Pancreas (tissue), 10 donors: ENCODE measurements at regions not wholly inside any gene's neighbourhood (a gene's known extent, or its start where the extent isn't known, plus 50 kb on each side); places are given as distances from the start of the nearest gene placed in this dataset.
A peak's percentile ranks its signal among the peaks of the same experiment; 100 is the strongest.

ENCODE experiments used
- ATAC-seq, 4 donors: fragments of 200-7000 bp; cut with Tn5 transposase; one replicate each; pipeline versions ENCODE4 v1.8.0 to v1.9.1; 2020; ENCODE audit warnings: mild to moderate bottlenecking in 4 of 4, moderate library complexity in 4 of 4
- DNase-seq, 6 donors: peaks; one replicate each; pipeline ENCODE4 v3.0.0-alpha.2; 2020
- FAIRE-seq: peaks from 2 replicates; lab custom pipeline; 2012; peaks lifted over from hg19 to GRCh38; lab: Jason Lieb, UNC
- H3K27ac ChIP-seq, 4 donors: fragments of 200-600 bp; sonication (generic); 1 replicate in 3 of 4; 2 replicates in 1 of 4; pipeline versions ENCODE4 v1.5.0 to v1.8.0; 2020
- H3K27me3 ChIP-seq, 4 donors: fragments of 200-600 bp; one replicate each; pipeline ENCODE4 v1.8.0; 2021
- H3K36me3 ChIP-seq, 3 donors: fragments of 200-600 bp; sonication (generic) in 1 of 3; one replicate each; pipeline versions ENCODE4 v1.5.0 to v1.8.0; 2020 to 2021
- H3K4me1 ChIP-seq, 3 donors: fragments of 200-600 bp; one replicate each; pipeline ENCODE4 v1.8.0; 2021
- H3K4me3 ChIP-seq, 4 donors: fragments of 200-600 bp; sonication (generic) in 2 of 4; one replicate each; pipeline versions ENCODE4 v1.5.0 to v1.8.0; 2020 to 2021
- H3K9me3 ChIP-seq, 4 donors: fragments of 200-600 bp; one replicate each; pipeline ENCODE4 v1.8.0; 2021
- CTCF ChIP-seq, 4 donors: fragments of 200-600 bp; sonication (generic) in 3 of 4; IDR thresholded peaks; one replicate each; pipeline versions ENCODE4 v1.5.0 to v1.8.0; 2021; ENCODE audit warnings: antibody characterized with exemption in 4 of 4
- WGBS, 2 donors: extraction: QIAGEN DNeasy Blood & Tissue Kit; methylation state at CpG; one replicate each; pipeline ENCODE4 v1.1.7; 2013; 5-methylcytosine and 5-hydroxymethylcytosine counted together
- intact Hi-C, 3 donors: fragments of 100-400 bp; cut with DNase I; formaldehyde crosslinking; loops; one replicate each; pipeline versions ENCODE4 v1.11.1 to v1.14.2; 2022
- donor health status: healthy with polysubstance abuse.
- donor health status: DM: no; HTN: no; CAD: no; lungs with moderate emphysema.
- donor health status: DM: no; HTN: no; CAD: no.
- donor health status: control.
- donor health status: control.
- donor health status: Bipolar disorder and iron deficiency.
- donor health status: DM: yes; HTN: yes; CAD: no.
- donor health status: DM: no; HTN: no; CAD: no.
- donor health status: DM: no; HTN: no; CAD: no.
- donor health status: DM: yes; HTN: yes; CAD: no.

GRCh38 chr6:139765825-139766285 lies 391.4 kb upstream of the CITED2 start:
- Histone ChIP-seq H3K27ac (no peak overlapping the region), H3K4me1 (peaks cover 0 to 14% (median 10%) of the 10 kb centered on the region in 3 donors), H3K27me3 (no peaks in the 10 kb centered on the region), H3K36me3 (no peaks in the 10 kb centered on the region), H3K9me3 (no peaks in the 10 kb centered on the region), H3K4me3 (no peak overlapping the region)
- ATAC-seq (peak; percentile 79 to 92 (median 86)), FAIRE-seq (no peak), DNase-seq (no peak)
- no peak for TF ChIP-seq CTCF (IDR thresholded peaks at IDR 0.05)
- intact Hi-C loops = no loop called here
- 10 to 19% methylated on average over 2 of the region's 2 CpGs for WGBS, 2 donors

- ATAC-seq = peak in 3 of 4 donors; percentile 65 to 83 (median 79)
- WGBS, 2 donors = 77 to 89% methylated on average over 2 of the region's 2 CpGs
- no peaks in the 10 kb centered on the region for H3K27me3 ChIP-seq
- H3K36me3 ChIP-seq = no peaks in the 10 kb centered on the region
- no peak overlapping the region for H3K4me3 ChIP-seq
- H3K27ac ChIP-seq = peak overlapping the region in 2 of 4 donors; percentile 34 to 35
- DNase-seq = no peak
- H3K4me1 ChIP-seq = peaks cover 0 to 14% (median 10%) of the 10 kb centered on the region in 3 donors
- H3K9me3 ChIP-seq = no peaks in the 10 kb centered on the region
- FAIRE-seq = peak; percentile 66
- no peak for TF ChIP-seq CTCF (IDR thresholded peaks at IDR 0.05)
- intact Hi-C loops = no loop called here
Measured at GRCh38 chr6:139764498-139764986, 390.1 kb upstream of the CITED2 start.

GRCh38 chr6:139763468-139764210 lies 389.2 kb upstream of the CITED2 start:
- no peaks in the 10 kb centered on the region for H3K27me3 ChIP-seq
- intact Hi-C loops = no loop called here
- FAIRE-seq (no peak), ATAC-seq (no peak), DNase-seq (no peak)
- H3K4me3 ChIP-seq = no peak overlapping the region
- WGBS, 2 donors = 77 to 84% methylated on average over 4 of the region's 4 CpGs
- H3K36me3 ChIP-seq = no peaks in the 10 kb centered on the region
- H3K9me3 ChIP-seq = no peaks in the 10 kb centered on the region
- no peak for TF ChIP-seq CTCF (IDR thresholded peaks at IDR 0.05)
- peak overlapping the region in 1 of 4 donors; percentile 35 for H3K27ac ChIP-seq
- H3K4me1 ChIP-seq = peaks cover 0 to 14% (median 10%) of the 10 kb centered on the region in 3 donors

GRCh38 chr6:139762587-139763031 lies 388.2 kb upstream of the CITED2 start:
- peaks cover 0 to 14% (median 10%) of the 10 kb centered on the region in 3 donors for H3K4me1 ChIP-seq
- no peak for TF ChIP-seq CTCF (IDR thresholded peaks at IDR 0.05)
- 59 to 73% methylated on average over 4 of the region's 4 CpGs for WGBS, 2 donors
- no peak for FAIRE-seq
- H3K27me3 ChIP-seq = no peaks in the 10 kb centered on the region
- peak in 2 of 4 donors; percentile 41 to 44 for ATAC-seq
- no peak overlapping the region for H3K4me3 ChIP-seq
- DNase-seq = no peak
- no peaks in the 10 kb centered on the region for H3K9me3 ChIP-seq
- H3K36me3 ChIP-seq = no peaks in the 10 kb centered on the region
- intact Hi-C loops = no loop called here
- no peak overlapping the region for H3K27ac ChIP-seq

- 69 to 77% methylated on average over 3 of the region's 3 CpGs for WGBS, 2 donors
- no peak for FAIRE-seq
- no peak for ATAC-seq
- DNase-seq = no peak
- Histone ChIP-seq H3K4me1 (peaks cover 0 to 17% (median 8%) of the 10 kb centered on the region in 3 donors), H3K9me3 (no peaks in the 10 kb centered on the region), H3K27ac (no peak overlapping the region), H3K27me3 (no peaks in the 10 kb centered on the region), H3K4me3 (no peak overlapping the region), H3K36me3 (no peaks in the 10 kb centered on the region)
- intact Hi-C loops = no loop called here
- TF ChIP-seq CTCF (IDR thresholded peaks at IDR 0.05) = no peak
Measured at GRCh38 chr6:139760128-139760527, 385.7 kb upstream of the CITED2 start.
